Large intestine (tissue), 3 donors: ENCODE measurements at regions not wholly inside any gene's neighbourhood (a gene's known extent, or its start where the extent isn't known, plus 50 kb on each side); places are given as distances from the start of the nearest gene placed in this dataset.

Experiments used
- DNase-seq, 2 donors: peaks; one replicate each; pipeline versions ENCODE4 v3.0.0 to v3.0.0-alpha.2; 2013
- H3K27ac ChIP-seq: one replicate; pipeline ENCODE4 v1.5.1; 2013; ENCODE audit warnings: low read length
- H3K27me3 ChIP-seq: 2 replicates; pipeline ENCODE4 v1.6.1; 2013; ENCODE audit warnings: low read length; ENCODE audit not compliant: control insufficient read depth, insufficient read depth
- H3K36me3 ChIP-seq: 2 replicates; pipeline ENCODE4 v1.6.1; 2013; ENCODE audit warnings: low read length; ENCODE audit not compliant: control insufficient read depth, insufficient read depth
- H3K4me1 ChIP-seq: one replicate; pipeline ENCODE4 v1.6.1; 2013; ENCODE audit warnings: low read length; ENCODE audit not compliant: control insufficient read depth, insufficient read depth
- H3K4me3 ChIP-seq: one replicate; pipeline ENCODE4 v1.5.1; 2013; ENCODE audit warnings: low read length
- H3K9me3 ChIP-seq: one replicate; pipeline ENCODE4 v1.6.1; 2013; ENCODE audit warnings: mild to moderate bottlenecking, low read depth, low read length, moderate library complexity; ENCODE audit not compliant: control insufficient read depth
- WGBS: methylation state at CpG from one replicate; pipeline ENCODE4 v1.1.5; 2013; ENCODE audit warnings: low lambda C conversion rate; ENCODE audit not compliant: insufficient coverage; 5-methylcytosine and 5-hydroxymethylcytosine counted together

GRCh38 chr6:122008101-122008999 is 391.1 kb upstream of the HSF2 start:
- no peaks in the 10 kb centered on the region for H3K4me1 ChIP-seq
- no peak for DNase-seq
- WGBS = 100% methylated on average over 1 of the region's 6 CpGs
- H3K27ac ChIP-seq = no peak overlapping the region
- H3K9me3 ChIP-seq = no peaks in the 10 kb centered on the region
- no peaks in the 10 kb centered on the region for H3K27me3 ChIP-seq
- H3K36me3 ChIP-seq = no peaks in the 10 kb centered on the region
- no peak overlapping the region for H3K4me3 ChIP-seq

- H3K9me3 ChIP-seq = no peaks in the 10 kb centered on the region
- H3K27me3 ChIP-seq = no peaks in the 10 kb centered on the region
- H3K27ac ChIP-seq = no peak overlapping the region
- DNase-seq = no peak
- no peak overlapping the region for H3K4me3 ChIP-seq
- H3K36me3 ChIP-seq = no peaks in the 10 kb centered on the region
- H3K4me1 ChIP-seq = no peaks in the 10 kb centered on the region
Observed at GRCh38 chr6:122009000-122009350, 390.5 kb upstream of the HSF2 start.

- H3K36me3 ChIP-seq = no peaks in the 10 kb centered on the region
- 100% methylated on average over 1 of the region's 1 CpG for WGBS
- no peaks in the 10 kb centered on the region for H3K27me3 ChIP-seq
- H3K9me3 ChIP-seq = no peaks in the 10 kb centered on the region
- H3K27ac ChIP-seq = no peak overlapping the region
- no peak overlapping the region for H3K4me3 ChIP-seq
- DNase-seq = no peak
- H3K4me1 ChIP-seq = no peaks in the 10 kb centered on the region
Observed at GRCh38 chr6:122012578-122012977, 386.9 kb upstream of the HSF2 start.

- WGBS = 80% methylated on average over 1 of the region's 3 CpGs
- no peak for DNase-seq
- Histone ChIP-seq H3K9me3 (no peaks in the 10 kb centered on the region), H3K36me3 (no peaks in the 10 kb centered on the region), H3K27me3 (no peaks in the 10 kb centered on the region), H3K4me3 (no peak overlapping the region), H3K4me1 (no peaks in the 10 kb centered on the region), H3K27ac (no peak overlapping the region)
Observed at GRCh38 chr6:122014961-122015360, 384.5 kb upstream of the HSF2 start.

GRCh38 chr6:122020588-122021264 is 378.7 kb upstream of the HSF2 start:
- Histone ChIP-seq H3K4me1 (no peaks in the 10 kb centered on the region), H3K9me3 (no peaks in the 10 kb centered on the region), H3K36me3 (no peaks in the 10 kb centered on the region), H3K27ac (no peak overlapping the region), H3K27me3 (no peaks in the 10 kb centered on the region), H3K4me3 (no peak overlapping the region)
- WGBS = 32% methylated on average over 3 of the region's 3 CpGs
- DNase-seq = peak in 1 of 2 donors; percentile 30

GRCh38 chr6:122025104-122025503 is 374.3 kb upstream of the HSF2 start:
- Histone ChIP-seq H3K4me3 (no peak overlapping the region), H3K4me1 (no peaks in the 10 kb centered on the region), H3K36me3 (no peaks in the 10 kb centered on the region), H3K27me3 (no peaks in the 10 kb centered on the region), H3K9me3 (no peaks in the 10 kb centered on the region), H3K27ac (no peak overlapping the region)
- 100% methylated on average over 1 of the region's 1 CpG for WGBS
- DNase-seq = no peak

GRCh38 chr6:122026582-122027369 is 372.7 kb upstream of the HSF2 start:
- DNase-seq = no peak
- Histone ChIP-seq H3K9me3 (no peaks in the 10 kb centered on the region), H3K4me1 (no peaks in the 10 kb centered on the region), H3K27me3 (no peaks in the 10 kb centered on the region), H3K27ac (no peak overlapping the region), H3K36me3 (no peaks in the 10 kb centered on the region), H3K4me3 (no peak overlapping the region)
- whole genome bisulfite sequencing = 100% methylated on average over 1 of the region's 3 CpGs

- Histone ChIP-seq H3K36me3 (no peaks in the 10 kb centered on the region), H3K4me3 (no peak overlapping the region), H3K27me3 (no peaks in the 10 kb centered on the region), H3K4me1 (no peaks in the 10 kb centered on the region), H3K27ac (no peak overlapping the region), H3K9me3 (no peaks in the 10 kb centered on the region)
- peak; percentile 19 to 42 for DNase-seq
- no CpG with 5 or more reads among the region's 5 CpGs for WGBS
Observed at GRCh38 chr6:122028933-122029522, 370.4 kb upstream of the HSF2 start.

- Histone ChIP-seq H3K4me1 (no peaks in the 10 kb centered on the region), H3K27me3 (no peaks in the 10 kb centered on the region), H3K27ac (no peak overlapping the region), H3K36me3 (no peaks in the 10 kb centered on the region), H3K9me3 (no peaks in the 10 kb centered on the region), H3K4me3 (no peak overlapping the region)
- WGBS = no CpG with 5 or more reads among the region's 1 CpG
- DNase-seq = peak; percentile 50 to 63
Observed at GRCh38 chr6:122033564-122034181, 365.8 kb upstream of the HSF2 start.

- no peak overlapping the region for H3K27ac ChIP-seq
- H3K27me3 ChIP-seq = no peaks in the 10 kb centered on the region
- no CpG with 5 or more reads among the region's 2 CpGs for WGBS
- no peak for DNase-seq
- no peak overlapping the region for H3K4me3 ChIP-seq
- no peaks in the 10 kb centered on the region for H3K4me1 ChIP-seq
- no peaks in the 10 kb centered on the region for H3K36me3 ChIP-seq
- no peaks in the 10 kb centered on the region for H3K9me3 ChIP-seq
Observed at GRCh38 chr6:122035173-122035572, 364.3 kb upstream of the HSF2 start.
